ENCODE measurements at regions not wholly inside any gene's neighbourhood (a gene's known extent, or its start where the extent isn't known, plus 50 kb on each side); places are given as distances from the start of the nearest gene placed in this dataset.

DNA sequence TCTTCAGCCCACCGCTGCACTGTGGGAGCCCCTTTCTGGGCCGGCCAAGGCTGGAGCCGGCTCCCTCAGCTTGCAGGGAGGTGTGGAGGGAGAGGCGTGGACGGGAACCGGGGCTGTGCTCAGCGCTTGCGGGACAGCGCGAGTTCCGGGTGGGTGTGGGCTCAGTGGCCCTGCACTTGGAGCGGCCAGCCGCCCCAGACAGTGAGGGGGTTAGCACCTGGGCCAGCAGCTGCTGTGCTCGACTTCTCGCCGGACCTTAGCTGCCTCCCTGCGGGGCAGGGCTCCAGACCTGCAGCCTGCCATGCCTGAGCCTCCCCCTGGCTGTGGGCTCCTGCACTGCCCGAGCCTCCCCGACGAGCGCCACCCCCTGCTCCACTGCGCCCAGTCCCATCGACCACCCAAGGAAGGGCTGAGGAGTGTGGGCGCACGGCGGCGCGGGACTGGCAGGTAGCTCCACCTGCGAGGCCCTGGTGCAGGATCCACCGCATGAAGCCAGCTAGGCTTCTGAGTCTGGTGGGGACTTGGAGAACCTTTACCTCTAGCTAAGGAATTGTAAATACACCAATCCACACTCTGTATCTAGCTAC, 92.9 kb upstream of the MAST4 start:
- no peaks in the 10 kb centered on the region for H3F3A ChIP-seq (ENCODE audit: low read depth)
- no peaks in the 10 kb centered on the region for H3K79me2 ChIP-seq (ENCODE audit: insufficient read depth, low read length)
- H3K4me1 ChIP-seq (ENCODE audit: insufficient read depth, low read length, poor library complexity, severe bottlenecking): no peaks in the 10 kb centered on the region
- no peak overlapping the region for H3K4me3 ChIP-seq (ENCODE audit: low read length, poor library complexity, severe bottlenecking)
- H3K4me2 ChIP-seq (ENCODE audit: low read depth, low read length, poor library complexity, severe bottlenecking): no peak overlapping the region
- no peaks in the 10 kb centered on the region for H3K9me2 ChIP-seq (replicated peaks; ENCODE audit: low read depth, low read length)
- no peaks in the 10 kb centered on the region for H3K9me3 ChIP-seq (ENCODE audit: insufficient read depth, low read depth, low read length)
- no peak overlapping the region for H3K9ac ChIP-seq (ENCODE audit: low read depth, low read length, poor library complexity, severe bottlenecking)
- no peaks in the 10 kb centered on the region for H3K36me3 ChIP-seq (ENCODE audit: insufficient read depth, low read length)
- H2AFZ ChIP-seq (ENCODE audit: low read length): no peak overlapping the region
- TF ChIP-seq, protein P1, sequence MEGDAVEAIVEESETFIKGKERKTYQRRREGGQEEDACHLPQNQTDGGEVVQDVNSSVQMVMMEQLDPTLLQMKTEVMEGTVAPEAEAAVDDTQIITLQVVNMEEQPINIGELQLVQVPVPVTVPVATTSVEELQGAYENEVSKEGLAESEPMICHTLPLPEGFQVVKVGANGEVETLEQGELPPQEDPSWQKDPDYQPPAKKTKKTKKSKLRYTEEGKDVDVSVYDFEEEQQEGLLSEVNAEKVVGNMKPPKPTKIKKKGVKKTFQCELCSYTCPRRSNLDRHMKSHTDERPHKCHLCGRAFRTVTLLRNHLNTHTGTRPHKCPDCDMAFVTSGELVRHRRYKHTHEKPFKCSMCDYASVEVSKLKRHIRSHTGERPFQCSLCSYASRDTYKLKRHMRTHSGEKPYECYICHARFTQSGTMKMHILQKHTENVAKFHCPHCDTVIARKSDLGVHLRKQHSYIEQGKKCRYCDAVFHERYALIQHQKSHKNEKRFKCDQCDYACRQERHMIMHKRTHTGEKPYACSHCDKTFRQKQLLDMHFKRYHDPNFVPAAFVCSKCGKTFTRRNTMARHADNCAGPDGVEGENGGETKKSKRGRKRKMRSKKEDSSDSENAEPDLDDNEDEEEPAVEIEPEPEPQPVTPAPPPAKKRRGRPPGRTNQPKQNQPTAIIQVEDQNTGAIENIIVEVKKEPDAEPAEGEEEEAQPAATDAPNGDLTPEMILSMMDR (conservative IDR thresholded peaks at IDR 0.05; ENCODE audit: low read length): no peak
- TF ChIP-seq EZH2phosphoT487 (IDR thresholded peaks at IDR 0.05; ENCODE audit: borderline replicate concordance): no peak
- H3K27me3 ChIP-seq (ENCODE audit: insufficient read depth, low read length, poor library complexity, severe bottlenecking): no peaks in the 10 kb centered on the region
- H4K20me1 ChIP-seq (ENCODE audit: insufficient read depth, low read length, poor library complexity, severe bottlenecking): no peaks in the 10 kb centered on the region

DNA sequence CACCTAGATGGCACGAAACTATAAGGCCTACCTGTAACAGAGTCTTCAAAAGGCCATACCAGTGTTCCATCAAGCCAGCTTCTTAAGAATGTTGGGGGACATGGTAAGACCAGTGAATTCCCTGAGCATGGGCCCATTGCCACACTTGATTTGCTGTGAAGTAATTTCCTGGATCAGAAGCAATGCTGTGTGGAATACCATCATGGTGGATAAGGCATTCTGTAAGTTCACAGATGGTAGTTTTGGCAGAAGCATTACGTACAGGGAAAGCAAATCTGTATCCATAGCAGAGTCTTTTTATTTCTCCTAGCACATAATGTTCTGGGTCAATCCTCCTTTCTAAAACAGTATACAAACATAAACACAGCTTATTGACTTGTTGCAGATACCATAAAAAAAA, 89.1 kb upstream of the MAST4 start:
- Histone ChIP-seq H3K27me3 (ENCODE audit: insufficient read depth, low read length, poor library complexity, severe bottlenecking) (no peaks in the 10 kb centered on the region), H2AFZ (ENCODE audit: low read length) (no peak overlapping the region), H3K9me3 (ENCODE audit: insufficient read depth, low read depth, low read length) (no peaks in the 10 kb centered on the region), H4K20me1 (ENCODE audit: insufficient read depth, low read length, poor library complexity, severe bottlenecking) (no peaks in the 10 kb centered on the region), H3K79me2 (ENCODE audit: insufficient read depth, low read length) (no peaks in the 10 kb centered on the region), H3K4me2 (ENCODE audit: low read depth, low read length, poor library complexity, severe bottlenecking) (no peak overlapping the region), H3F3A (ENCODE audit: low read depth) (no peaks in the 10 kb centered on the region), H3K4me1 (ENCODE audit: insufficient read depth, low read length, poor library complexity, severe bottlenecking) (no peaks in the 10 kb centered on the region), H3K9ac (ENCODE audit: low read depth, low read length, poor library complexity, severe bottlenecking) (no peak overlapping the region), H3K4me3 (ENCODE audit: low read length, poor library complexity, severe bottlenecking) (no peak overlapping the region), H3K9me2 (replicated peaks; ENCODE audit: low read depth, low read length) (no peaks in the 10 kb centered on the region; the same call in 1 of the 2 replicates), H3K36me3 (ENCODE audit: insufficient read depth, low read length) (no peaks in the 10 kb centered on the region)
- TF ChIP-seq EZH2phosphoT487 (IDR thresholded peaks at IDR 0.05; ENCODE audit: borderline replicate concordance): no peak
- TF ChIP-seq, protein P1 (conservative IDR thresholded peaks at IDR 0.05; ENCODE audit: low read length): no peak

- no peaks in the 10 kb centered on the region for H3K4me1 ChIP-seq (ENCODE audit: insufficient read depth, low read length, poor library complexity, severe bottlenecking)
- no peak overlapping the region for H3K4me3 ChIP-seq (ENCODE audit: low read length, poor library complexity, severe bottlenecking)
- no peaks in the 10 kb centered on the region for H3F3A ChIP-seq (ENCODE audit: low read depth)
- no peaks in the 10 kb centered on the region for H3K79me2 ChIP-seq (ENCODE audit: insufficient read depth, low read length)
- TF ChIP-seq, protein P1 (conservative IDR thresholded peaks at IDR 0.05; ENCODE audit: low read length): no peak
- TF ChIP-seq EZH2phosphoT487 (IDR thresholded peaks at IDR 0.05; ENCODE audit: borderline replicate concordance): no peak
- H3K9me3 ChIP-seq (ENCODE audit: insufficient read depth, low read depth, low read length): no peaks in the 10 kb centered on the region
- no peaks in the 10 kb centered on the region; the same call in 1 of the 2 replicates for H3K9me2 ChIP-seq (replicated peaks; ENCODE audit: low read depth, low read length)
- no peaks in the 10 kb centered on the region for H3K36me3 ChIP-seq (ENCODE audit: insufficient read depth, low read length)
- H3K4me2 ChIP-seq (ENCODE audit: low read depth, low read length, poor library complexity, severe bottlenecking): no peak overlapping the region
- no peak overlapping the region for H3K9ac ChIP-seq (ENCODE audit: low read depth, low read length, poor library complexity, severe bottlenecking)
- no peak overlapping the region for H2AFZ ChIP-seq (ENCODE audit: low read length)
- no peaks in the 10 kb centered on the region for H4K20me1 ChIP-seq (ENCODE audit: insufficient read depth, low read length, poor library complexity, severe bottlenecking)
- H3K27me3 ChIP-seq (ENCODE audit: insufficient read depth, low read length, poor library complexity, severe bottlenecking): no peaks in the 10 kb centered on the region
Observed at GRCh38 chr5:66511491-66511890, 84.7 kb upstream of the MAST4 start.
